GM12872 (cell line): ENCODE measurements at regions not wholly inside any gene's neighbourhood (a gene's known extent, or its start where the extent isn't known, plus 50 kb on each side); places are given as distances from the start of the nearest gene placed in this dataset.

Source experiments
- TF ChIP-seq, protein P1 (sequence below): IDR thresholded peaks from 3 replicates; pipeline ENCODE4 v1.5.1; 2011; ENCODE audit warnings: low read depth, mild to moderate bottlenecking, low read length, moderate library complexity; ENCODE audit not compliant: insufficient read depth

DNA sequence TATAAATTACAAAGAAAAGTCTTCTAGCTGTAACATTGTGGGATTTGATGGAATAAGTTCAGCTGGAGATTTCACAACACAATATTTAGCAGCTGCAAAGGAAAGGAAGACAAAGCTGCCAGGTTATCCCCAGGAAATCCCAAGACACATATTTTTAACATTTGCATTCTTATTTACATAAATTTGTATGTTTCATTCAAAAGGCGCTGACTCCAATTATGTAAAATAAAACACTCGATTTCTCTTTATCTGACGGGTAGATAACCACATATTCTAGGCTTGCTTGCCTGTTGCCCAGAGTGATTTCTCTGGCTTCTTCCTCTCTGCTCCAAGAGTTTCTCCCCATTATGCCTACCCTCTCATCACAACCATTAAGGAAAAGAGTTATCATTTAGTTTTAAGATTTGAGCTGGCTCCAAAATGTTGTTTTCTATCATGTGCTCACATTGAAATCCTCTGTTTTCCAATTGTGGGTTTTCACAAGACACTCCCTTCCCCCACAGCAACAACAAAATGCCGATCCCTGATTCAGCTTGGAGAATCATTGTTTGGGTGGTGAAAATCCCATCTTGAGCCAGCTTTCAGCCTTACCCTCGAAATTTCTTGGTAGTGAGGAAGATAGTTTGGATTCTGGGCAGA is 128.2 kb upstream of the RASGEF1B start:
- TF ChIP-seq, protein P1, sequence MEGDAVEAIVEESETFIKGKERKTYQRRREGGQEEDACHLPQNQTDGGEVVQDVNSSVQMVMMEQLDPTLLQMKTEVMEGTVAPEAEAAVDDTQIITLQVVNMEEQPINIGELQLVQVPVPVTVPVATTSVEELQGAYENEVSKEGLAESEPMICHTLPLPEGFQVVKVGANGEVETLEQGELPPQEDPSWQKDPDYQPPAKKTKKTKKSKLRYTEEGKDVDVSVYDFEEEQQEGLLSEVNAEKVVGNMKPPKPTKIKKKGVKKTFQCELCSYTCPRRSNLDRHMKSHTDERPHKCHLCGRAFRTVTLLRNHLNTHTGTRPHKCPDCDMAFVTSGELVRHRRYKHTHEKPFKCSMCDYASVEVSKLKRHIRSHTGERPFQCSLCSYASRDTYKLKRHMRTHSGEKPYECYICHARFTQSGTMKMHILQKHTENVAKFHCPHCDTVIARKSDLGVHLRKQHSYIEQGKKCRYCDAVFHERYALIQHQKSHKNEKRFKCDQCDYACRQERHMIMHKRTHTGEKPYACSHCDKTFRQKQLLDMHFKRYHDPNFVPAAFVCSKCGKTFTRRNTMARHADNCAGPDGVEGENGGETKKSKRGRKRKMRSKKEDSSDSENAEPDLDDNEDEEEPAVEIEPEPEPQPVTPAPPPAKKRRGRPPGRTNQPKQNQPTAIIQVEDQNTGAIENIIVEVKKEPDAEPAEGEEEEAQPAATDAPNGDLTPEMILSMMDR: no peak

DNA sequence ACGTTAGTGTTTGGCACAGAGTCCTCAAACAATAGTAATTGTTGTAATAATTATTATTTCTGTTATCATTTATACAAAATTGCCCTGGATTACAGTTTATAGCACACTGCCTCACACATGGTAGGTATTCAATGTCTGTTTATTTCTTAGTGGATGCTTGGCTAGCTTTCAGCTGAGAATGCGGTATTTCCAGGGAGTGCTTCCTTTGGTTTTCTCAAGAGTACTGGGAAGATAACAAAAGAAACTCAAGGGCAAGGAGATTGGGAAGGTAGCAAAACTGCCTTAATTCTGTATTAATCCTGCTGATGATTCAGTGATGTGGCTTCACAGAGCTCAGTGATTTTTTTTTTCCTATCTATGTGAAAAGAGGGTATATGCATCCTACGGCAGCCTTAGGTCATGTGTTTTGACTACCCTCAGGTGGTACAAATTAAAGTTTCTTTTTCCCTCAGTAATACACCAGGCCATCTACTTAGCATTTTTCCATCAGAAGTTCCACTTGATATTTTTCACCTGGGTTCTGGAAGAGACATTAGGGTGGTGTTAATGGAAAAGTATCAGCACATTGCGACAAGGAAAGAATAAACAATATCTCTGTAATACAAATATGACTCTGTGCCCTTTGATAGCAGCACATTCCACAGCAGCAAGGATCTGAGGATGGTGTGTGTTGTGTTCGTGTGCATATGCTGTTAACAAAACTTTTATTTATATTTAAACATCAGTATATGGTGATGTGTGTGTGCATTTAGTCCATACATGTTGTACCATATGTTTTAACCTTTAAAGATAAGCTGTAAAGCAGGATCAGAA is 124.3 kb upstream of the RASGEF1B start:
- TF ChIP-seq, protein P1: no peak

DNA sequence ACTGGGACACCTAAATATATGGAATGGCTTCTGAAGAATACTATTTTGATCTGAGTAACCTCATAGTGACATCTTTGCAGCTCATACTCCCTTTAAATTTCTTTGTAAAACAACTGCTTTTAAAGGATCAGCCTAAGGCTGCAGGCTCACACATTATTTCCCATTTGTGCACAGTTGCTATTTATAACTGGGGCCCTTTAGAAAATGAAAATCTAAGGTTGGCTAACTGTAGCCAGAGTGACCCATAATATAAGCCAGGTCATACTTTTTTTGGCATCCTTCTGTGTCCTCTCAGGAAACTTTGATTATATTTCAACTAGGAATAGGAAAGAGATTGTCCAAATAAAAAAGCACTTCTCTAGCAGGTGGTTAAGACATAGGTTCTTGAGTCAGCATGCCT is 123.6 kb upstream of the RASGEF1B start:
- TF ChIP-seq, protein P1: no peak

DNA sequence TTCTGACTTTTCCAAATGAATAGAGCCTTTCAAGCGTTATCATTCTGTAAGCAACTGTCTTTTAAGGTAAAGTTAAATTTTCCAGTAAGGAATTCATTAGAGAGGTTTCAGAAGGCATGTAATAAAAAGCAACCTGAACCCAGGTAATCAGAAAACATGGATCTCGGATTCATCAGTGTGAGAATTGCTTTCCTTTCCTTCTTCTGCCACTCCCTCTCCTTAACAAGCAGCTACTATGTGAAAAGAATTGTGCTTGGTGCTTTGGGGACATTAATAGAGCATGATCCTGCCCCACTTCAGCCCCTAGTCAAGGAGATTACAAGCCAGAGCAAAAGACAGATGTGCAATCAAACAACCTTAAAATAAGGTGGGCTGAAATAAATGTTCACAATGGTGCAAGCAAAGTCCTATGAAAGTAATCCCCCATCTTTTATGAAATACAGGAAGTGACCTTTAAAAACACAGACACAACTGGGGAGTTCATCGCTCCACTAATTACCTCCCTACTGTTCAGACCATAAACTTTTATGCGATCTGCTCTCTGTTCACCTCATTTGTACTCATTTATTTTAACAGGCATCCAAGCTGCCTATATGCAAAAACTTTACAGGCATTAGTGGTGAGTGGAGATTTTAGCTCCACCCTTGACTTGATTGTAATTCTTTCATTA is 122.9 kb upstream of the RASGEF1B start:
- TF ChIP-seq, protein P1: no peak

DNA sequence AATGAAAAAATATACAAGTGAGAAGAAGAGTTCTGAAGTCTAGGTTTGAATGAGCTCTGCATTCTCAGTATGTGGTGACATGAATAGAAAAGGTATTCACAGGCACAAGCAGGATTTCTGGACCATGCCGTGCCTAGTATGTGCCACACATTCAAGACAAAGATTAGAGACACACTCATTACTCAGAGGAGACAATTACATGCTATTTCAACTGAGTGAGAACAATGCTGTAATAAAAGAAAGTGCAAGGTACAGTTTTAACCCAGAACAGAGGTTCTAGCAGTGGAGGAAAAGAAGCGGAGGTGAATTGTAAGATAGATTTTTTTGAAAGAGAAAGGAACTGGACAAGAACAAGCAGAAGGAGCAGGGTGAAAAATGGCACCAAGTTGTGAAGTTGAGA is 121.0 kb upstream of the RASGEF1B start:
- TF ChIP-seq, protein P1: no peak

DNA sequence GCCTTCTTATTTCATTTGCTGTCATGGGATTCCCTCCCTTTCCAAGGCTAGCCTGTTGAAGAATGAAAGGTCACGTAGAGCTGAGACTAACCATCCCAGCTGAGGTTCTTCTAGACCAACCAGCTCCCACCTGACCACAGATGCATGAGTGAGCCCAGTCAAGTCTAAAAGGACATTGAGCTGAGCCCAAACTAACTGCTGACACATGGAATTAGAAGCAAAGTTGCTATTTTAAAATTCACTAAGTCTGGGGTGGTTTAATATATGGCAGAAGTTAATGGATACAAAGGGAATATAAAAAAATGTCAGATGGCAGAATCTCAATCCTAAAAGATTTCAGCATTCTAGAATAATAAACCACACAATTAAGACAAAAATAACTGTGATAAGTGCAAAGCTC is 118.9 kb upstream of the RASGEF1B start:
- TF ChIP-seq, protein P1: no peak

DNA sequence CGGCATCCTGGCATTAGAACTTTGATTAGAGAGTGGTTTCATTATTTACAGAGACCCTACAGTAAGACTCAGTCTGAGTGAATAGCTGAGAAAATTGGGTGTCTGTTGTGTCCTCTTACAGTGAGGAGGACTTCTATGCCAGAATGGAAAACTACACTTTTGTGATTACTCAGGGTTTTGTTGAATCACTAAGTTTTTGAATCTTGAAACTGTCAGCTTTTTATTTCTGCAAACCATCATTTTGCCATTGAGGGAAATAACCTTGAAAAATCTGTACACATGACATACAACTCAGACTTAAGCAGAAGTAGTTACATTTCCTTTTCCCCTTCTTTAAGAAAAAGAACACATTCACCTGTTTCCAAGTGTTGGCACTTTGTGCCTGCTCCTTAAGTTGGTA is 117.6 kb upstream of the RASGEF1B start:
- TF ChIP-seq, protein P1: no peak
